GM06990 (cell line): ENCODE measurements at regions not wholly inside any gene's neighbourhood (a gene's known extent, or its start where the extent isn't known, plus 50 kb on each side); places are given as distances from the start of the nearest gene placed in this dataset.

Source experiments
- DNase-seq: peaks from one replicate; pipeline ENCODE4 v3.0.0-alpha.2; 2011; ENCODE audit not compliant: insufficient read length; ENCODE audit errors: extremely low read depth
- H3K27me3 ChIP-seq: replicated peaks from 2 replicates; pipeline ENCODE4 v1.6.0; 2011; ENCODE audit warnings: low read length; ENCODE audit not compliant: control insufficient read depth, insufficient read depth
- H3K36me3 ChIP-seq: 2 replicates; pipeline ENCODE4 v1.5.1; 2011; ENCODE audit warnings: low read length; ENCODE audit not compliant: control insufficient read depth, insufficient read depth
- H3K4me3 ChIP-seq: replicated peaks from 2 replicates; pipeline ENCODE4 v1.5.1; 2011; ENCODE audit warnings: low read depth, mild to moderate bottlenecking, control low read depth, low read length
- CTCF ChIP-seq: IDR thresholded peaks from 2 replicates; pipeline ENCODE4 v1.5.1; 2011; ENCODE audit warnings: low read length, control low read depth, mild to moderate bottlenecking, inconsistent platforms; ENCODE audit not compliant: insufficient read depth, poor library complexity, severe bottlenecking

- Histone ChIP-seq H3K27me3 (no peaks in the 10 kb centered on the region), H3K36me3 (no peaks in the 10 kb centered on the region), H3K4me3 (no peak overlapping the region)
- TF ChIP-seq CTCF, result no peak
- DNase-seq, result no peak
Observed at GRCh38 chr11:127098684-127099083, 98.1 kb upstream of the KIRREL3 start.

GRCh38 chr11:127080735-127081134 lies 80.2 kb upstream of the KIRREL3 start:
- no peak for DNase-seq
- H3K27me3 ChIP-seq, result no peaks in the 10 kb centered on the region
- no peak overlapping the region for H3K4me3 ChIP-seq
- TF ChIP-seq CTCF, result no peak
- H3K36me3 ChIP-seq, result no peaks in the 10 kb centered on the region

GRCh38 chr11:127075758-127076157 lies 75.2 kb upstream of the KIRREL3 start:
- no peak for DNase-seq
- no peaks in the 10 kb centered on the region for H3K27me3 ChIP-seq
- no peak for TF ChIP-seq CTCF
- H3K4me3 ChIP-seq, result no peak overlapping the region
- no peaks in the 10 kb centered on the region for H3K36me3 ChIP-seq

GRCh38 chr11:127074151-127074761 lies 73.7 kb upstream of the KIRREL3 start:
- no peaks in the 10 kb centered on the region for H3K36me3 ChIP-seq
- H3K4me3 ChIP-seq, result no peak overlapping the region
- TF ChIP-seq CTCF, result peak; percentile 73
- H3K27me3 ChIP-seq, result no peaks in the 10 kb centered on the region
- DNase-seq, result peak; percentile 75

- TF ChIP-seq CTCF, result no peak
- H3K36me3 ChIP-seq, result no peaks in the 10 kb centered on the region
- H3K4me3 ChIP-seq, result no peak overlapping the region
- DNase-seq, result peak; percentile 3
- no peaks in the 10 kb centered on the region for H3K27me3 ChIP-seq
Observed at GRCh38 chr11:127073621-127074020, 73.1 kb upstream of the KIRREL3 start.

- no peak for TF ChIP-seq CTCF
- Histone ChIP-seq H3K36me3 (no peaks in the 10 kb centered on the region), H3K27me3 (no peaks in the 10 kb centered on the region), H3K4me3 (no peak overlapping the region)
- no peak for DNase-seq
Observed at GRCh38 chr11:127071606-127072005, 71.0 kb upstream of the KIRREL3 start.
